HUDEP-2 (cell line): ENCODE measurements at regions not wholly inside any gene's neighbourhood (a gene's known extent, or its start where the extent isn't known, plus 50 kb on each side); places are given as distances from the start of the nearest gene placed in this dataset.

Experiments
- DNase-seq, 76 experiments: peaks; one replicate each; lab custom pipeline; 2025; ENCODE audit not compliant: unreplicated experiment in 76 of 76; lab: John Stamatoyannopoulos, UW

DNA sequence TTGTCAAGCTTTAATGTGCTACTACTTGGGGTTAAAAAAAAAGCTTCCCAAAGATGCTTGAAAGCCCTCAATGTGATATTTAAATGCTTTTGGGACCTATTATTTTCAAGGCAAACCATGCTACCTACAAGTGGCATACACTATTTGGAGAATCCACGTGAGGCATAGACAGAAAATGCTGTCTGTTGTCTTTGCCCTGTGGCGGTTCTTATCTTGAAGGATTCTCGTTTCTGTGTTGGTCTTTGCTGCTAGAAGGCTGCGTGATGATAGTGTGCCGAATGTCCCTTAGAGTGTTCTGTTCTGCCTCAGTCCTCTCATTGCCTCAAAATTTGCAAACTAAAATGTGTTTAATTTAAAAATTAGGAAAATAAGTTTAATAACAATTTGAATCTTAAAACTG lies 356.2 kb upstream of the RARB start:
- DNase-seq = no peak

DNA sequence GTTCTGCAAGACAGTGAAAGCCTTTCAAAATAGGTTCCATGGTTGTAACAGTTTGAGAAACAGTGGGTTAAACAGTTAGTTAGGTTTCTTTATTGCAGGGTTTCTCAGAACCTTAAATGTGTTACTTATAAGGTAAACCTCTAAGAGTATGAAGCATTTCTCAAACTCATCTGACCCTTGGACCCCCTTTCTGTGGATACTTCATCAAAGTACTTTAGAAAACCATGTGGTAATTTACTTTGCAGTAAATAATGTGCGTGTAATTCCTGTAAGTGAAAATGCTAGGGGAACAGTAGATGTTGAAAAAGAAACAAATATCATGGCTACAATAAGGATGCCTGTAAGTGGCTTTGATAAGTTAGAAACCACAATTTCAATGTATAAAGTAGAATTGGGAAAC lies 354.6 kb upstream of the RARB start:
- no peak for DNase-seq

GRCh38 chr3:25074149-25074548 lies 353.9 kb upstream of the RARB start:
- no peak for DNase-seq

GRCh38 chr3:25080461-25080860 lies 347.6 kb upstream of the RARB start:
- DNase-seq = no peak

- no peak for DNase-seq
These were observed 344.0 kb upstream of the RARB start for GRCh38 chr3:25084016-25084415.

DNA sequence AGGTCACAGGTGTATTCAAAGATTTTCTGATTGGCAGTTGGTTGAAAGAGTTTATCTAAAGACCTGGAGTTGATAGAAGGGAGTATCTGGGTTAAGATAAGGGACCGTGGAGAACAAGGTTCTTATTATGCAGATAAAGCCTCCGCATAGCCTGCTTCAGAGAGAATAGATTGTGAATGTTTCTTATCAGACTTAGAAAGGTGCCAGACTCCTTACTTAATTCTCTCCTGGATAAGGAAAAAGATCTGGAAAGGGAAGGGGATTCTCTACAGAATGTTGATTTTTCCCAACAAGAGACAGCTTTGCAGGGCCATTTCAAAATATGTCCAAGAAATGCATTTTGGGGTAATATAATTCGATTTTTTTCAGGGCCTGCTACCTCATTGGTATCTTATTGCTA lies 341.3 kb upstream of the RARB start:
- no peak for DNase-seq

DNA sequence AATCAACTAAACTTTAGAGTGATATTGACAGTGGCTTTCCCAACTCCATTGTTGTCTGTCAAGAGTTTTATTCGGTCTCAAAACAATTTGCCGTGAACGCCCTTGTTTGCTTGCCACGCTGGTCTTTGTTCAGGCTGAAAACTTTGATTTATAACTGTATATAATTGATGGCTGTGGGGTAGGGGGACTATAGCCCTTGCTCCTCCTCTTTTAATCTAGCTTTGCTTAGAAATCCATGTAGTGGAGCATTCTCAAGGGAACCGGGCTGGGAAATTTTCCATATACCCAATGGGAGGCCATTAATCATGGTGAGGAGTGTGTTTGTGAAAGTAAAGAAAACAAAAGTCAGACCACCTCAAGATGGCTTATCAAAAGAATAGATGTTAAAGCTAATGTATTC lies 339.8 kb upstream of the RARB start:
- no peak for DNase-seq

- no peak for DNase-seq
These were observed 337.2 kb upstream of the RARB start for GRCh38 chr3:25090698-25091453.

DNA sequence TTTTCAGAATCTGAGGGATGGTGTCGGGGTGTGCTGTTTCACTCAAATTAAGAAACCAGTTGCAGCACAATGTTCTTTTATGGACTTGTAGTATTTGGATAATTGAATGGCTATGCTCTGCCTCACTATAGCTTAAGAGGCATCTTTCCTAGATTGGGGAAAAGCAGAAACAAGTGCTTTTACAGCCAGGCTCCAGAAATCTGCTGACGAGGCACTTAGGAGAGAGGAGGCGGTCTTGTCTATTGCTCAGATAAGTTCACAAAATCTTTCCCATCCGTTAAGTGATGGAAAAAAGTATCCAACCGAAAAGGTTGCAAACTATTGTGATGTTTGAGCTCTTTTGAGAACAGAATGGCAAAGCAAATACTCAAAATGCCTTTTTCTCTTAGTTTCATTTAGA lies 336.1 kb upstream of the RARB start:
- DNase-seq = no peak

DNA sequence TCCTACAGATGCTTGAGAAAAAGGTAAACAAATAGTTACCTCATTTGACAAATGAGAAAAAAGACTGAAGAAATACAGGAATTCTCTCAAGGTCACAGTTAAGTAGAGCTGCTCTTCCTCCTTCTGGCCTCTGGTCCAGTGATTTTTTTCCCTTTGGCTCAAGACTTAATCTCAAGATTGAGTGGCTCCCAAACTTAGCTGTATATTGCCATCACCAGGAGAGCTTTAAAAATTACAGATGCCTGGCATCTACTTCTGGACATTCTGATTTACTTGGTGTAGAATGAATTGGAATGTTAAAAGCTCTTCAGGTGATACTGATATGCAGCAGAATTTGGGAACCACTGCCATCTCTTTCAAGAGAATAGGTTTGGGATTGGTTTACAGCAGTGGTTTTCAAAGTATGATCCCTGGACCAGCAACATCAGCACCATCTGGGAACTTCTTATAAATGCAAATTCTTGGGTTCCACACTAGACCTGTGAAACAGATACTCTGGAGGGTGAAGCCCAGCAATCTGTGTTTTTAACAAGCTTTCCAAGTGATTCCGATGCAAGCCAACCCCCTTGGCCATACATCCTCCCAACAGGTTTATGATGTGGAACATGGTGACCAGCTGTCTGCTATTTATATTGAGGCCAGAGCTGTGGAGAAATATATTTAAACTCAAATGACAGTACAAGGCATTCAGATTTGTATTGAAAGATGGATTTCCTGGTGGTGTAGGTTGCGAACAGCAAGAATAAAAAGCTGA lies 333.0 kb upstream of the RARB start:
- DNase-seq = no peak

DNA sequence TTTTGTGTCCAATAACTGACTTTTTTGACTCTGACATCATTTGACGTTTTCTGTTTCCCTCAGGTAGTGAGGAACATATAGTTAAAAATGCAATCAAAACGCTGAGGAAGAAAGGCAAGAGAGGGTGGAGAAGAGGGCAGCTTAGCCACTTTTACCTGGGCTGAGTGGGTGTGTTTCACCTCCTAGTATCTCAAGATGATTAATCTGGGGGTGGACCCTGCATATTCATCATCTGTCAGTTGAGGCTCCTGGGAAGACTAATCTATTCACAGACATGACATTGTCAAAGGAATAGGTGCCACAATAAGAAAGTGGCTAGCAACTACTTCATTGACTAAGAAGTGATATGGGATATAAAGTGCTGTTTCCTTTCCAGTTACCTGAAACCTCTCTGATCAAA lies 331.5 kb upstream of the RARB start:
- no peak for DNase-seq

DNA sequence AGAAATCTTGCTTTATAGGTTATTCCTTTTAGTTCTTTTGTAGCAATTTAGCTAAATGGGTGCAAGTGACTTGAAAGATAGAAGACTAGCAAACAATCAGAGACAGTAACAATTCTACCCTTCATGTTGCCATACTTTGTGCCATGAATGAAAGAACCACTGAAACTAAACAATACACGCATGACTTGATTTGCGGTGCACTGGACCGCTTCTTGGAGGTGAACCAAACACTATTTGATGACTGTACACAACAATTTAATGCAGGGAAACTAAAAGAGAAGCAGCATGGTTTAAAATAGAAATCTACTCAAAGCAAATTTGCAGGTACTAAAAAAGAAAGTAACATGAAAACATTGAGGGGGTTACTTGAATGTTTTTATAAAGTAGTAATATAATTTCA lies 331.0 kb upstream of the RARB start:
- no peak for DNase-seq

GRCh38 chr3:25099666-25100065 lies 328.4 kb upstream of the RARB start:
- no peak for DNase-seq

- no peak for DNase-seq
These were observed 324.7 kb upstream of the RARB start for GRCh38 chr3:25103391-25103790.

DNA sequence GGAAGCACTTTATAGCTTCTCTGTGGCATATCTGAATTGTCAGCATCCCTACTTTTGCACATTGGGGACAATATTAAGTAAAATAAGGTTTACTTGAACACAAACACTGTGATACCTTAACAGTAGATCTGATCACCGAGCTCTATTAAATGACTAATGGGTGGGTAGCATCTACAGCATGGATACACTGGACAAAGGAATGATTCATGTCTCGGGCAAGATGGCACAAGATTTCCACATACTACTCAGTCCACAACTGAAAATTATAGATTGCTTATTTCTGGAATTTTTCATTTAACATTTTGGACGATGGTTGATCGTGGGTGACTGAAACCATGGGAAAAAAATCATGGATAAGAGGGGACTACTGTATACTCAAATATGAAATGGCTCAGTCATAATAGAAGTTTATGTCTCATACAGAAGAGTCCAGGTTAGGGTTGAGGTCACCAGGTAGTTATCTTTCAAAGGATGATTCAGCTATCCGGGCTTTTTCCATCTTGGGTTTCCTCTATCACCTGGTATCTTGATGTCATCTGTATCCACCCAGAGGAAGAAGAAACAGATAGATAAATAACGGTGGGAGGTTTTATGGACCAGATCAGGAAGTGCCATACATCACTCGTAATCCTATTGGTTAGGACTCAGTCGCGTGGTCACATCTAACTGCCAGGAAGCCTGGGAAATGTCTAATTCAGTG lies 320.0 kb upstream of the RARB start:
- no peak for DNase-seq

DNA sequence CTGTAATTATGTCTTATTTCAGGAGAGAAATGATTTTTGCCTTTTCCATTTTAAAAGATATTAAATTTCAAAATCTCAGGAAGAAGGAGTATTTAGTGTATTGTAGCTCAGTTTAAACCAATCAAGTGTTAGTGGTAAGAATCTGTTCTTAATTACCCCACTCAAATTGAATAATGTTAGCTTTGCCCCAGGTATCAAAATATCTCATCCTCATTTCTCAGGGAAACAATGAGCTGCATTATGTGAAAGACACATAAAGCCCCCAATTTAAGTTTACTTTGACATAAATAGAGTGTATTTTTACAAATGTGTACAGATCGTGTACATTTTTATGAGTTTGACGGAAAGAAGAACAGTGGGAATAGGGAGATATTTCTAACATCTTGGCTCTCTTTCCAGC lies 317.4 kb upstream of the RARB start:
- no peak for DNase-seq

GRCh38 chr3:25113891-25114290 lies 314.2 kb upstream of the RARB start:
- DNase-seq = no peak

GRCh38 chr3:25114532-25114931 lies 313.5 kb upstream of the RARB start:
- no peak for DNase-seq

DNA sequence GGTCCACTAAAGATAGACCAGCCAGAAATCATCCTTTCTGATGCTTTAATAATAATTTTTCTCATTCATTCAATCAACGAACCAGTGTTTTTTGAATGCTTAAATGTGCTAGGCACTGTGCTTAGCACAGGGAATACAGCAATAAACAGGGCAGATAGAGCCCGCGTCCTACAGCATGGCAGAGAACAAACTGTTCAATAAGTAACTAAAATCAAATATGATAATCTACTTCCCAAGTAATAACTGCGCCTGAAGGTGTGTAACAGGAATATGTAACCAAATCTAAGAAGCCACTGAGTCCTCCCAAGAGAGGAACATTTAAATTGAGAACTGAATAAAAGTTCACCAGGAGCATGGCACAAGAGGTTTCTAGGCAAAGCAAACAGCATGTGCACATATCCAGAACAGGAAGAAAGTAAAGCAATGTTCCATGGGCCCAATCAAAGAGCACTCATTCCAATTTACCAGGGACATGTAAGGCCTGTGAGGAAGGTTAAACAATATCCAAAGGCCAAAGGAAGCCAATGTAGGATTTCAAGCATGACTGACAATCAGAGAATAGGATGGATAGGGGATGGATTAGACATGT lies 311.0 kb upstream of the RARB start:
- DNase-seq = no peak

DNA sequence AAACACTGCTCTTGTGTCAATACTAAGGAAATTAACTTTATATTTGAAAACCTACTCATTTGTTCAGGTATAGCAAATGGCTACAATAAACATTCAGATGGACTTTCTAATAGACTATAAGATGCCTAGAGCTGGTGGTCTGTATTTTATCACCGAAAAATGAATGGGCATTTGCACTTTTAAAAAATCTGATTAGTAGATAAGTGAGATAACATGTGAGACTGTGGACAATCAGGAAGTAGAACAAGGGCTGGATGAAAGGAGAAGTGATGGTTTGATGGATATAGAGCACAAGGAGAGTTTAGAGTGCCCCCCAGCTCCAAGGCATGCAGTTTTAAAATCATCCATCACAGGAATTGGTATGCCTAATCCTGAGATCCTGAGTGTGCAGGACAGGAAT lies 308.4 kb upstream of the RARB start:
- no peak for DNase-seq

DNA sequence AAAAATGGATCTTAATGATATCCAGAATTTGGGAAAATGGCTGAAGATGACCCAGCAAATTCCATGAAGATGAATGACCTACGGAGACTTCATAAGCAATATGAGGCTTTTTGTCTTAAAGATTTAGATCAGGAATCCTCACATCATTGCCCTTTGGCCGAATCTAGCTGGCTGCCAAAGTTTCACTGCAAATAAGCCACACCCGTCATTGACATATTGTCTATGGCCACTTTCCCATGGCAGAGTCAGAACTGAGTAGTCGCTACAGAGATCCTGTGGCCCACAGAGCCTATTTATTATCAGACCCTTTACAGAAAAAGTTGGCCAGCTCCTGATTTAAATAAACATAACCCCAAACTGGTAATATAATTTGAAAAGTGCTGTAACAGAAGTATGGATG lies 307.4 kb upstream of the RARB start:
- DNase-seq = no peak
